ENCODE measurements at regions not wholly inside any gene's neighbourhood (a gene's known extent, or its start where the extent isn't known, plus 50 kb on each side); places are given as distances from the start of the nearest gene placed in this dataset.

- TF ChIP-seq, protein P1, sequence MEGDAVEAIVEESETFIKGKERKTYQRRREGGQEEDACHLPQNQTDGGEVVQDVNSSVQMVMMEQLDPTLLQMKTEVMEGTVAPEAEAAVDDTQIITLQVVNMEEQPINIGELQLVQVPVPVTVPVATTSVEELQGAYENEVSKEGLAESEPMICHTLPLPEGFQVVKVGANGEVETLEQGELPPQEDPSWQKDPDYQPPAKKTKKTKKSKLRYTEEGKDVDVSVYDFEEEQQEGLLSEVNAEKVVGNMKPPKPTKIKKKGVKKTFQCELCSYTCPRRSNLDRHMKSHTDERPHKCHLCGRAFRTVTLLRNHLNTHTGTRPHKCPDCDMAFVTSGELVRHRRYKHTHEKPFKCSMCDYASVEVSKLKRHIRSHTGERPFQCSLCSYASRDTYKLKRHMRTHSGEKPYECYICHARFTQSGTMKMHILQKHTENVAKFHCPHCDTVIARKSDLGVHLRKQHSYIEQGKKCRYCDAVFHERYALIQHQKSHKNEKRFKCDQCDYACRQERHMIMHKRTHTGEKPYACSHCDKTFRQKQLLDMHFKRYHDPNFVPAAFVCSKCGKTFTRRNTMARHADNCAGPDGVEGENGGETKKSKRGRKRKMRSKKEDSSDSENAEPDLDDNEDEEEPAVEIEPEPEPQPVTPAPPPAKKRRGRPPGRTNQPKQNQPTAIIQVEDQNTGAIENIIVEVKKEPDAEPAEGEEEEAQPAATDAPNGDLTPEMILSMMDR (conservative IDR thresholded peaks at IDR 0.05): no peak
- H3K27ac ChIP-seq: no peak overlapping the region
These were observed 325.2 kb downstream of the NR2F1-AS1 start for GRCh38 chr5:93255796-93256195.

- no peak overlapping the region for H3K27ac ChIP-seq
- TF ChIP-seq, protein P1 (conservative IDR thresholded peaks at IDR 0.05): peak; percentile 41
These were observed 328.9 kb downstream of the NR2F1-AS1 start for GRCh38 chr5:93252165-93252564.

DNA sequence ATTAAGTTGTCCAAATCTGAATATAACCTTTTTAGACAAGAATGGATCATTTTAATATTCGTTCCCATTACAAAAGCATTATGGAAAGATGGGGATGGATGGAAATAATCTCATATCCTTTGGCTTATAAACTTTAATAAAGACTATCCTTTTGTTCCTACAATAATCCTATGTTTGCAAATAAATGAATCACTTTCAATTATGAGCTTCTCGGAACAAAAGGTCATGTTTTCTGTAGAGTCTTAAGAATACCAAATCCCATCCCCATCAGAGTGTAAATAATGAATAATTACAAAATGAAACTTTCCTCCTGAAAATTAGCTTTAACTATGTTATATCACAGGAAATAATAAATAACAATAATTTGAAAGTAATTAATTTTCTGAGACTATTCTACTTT lies 329.7 kb downstream of the NR2F1-AS1 start:
- TF ChIP-seq, protein P1 (conservative IDR thresholded peaks at IDR 0.05): no peak
- H3K27ac ChIP-seq: no peak overlapping the region

DNA sequence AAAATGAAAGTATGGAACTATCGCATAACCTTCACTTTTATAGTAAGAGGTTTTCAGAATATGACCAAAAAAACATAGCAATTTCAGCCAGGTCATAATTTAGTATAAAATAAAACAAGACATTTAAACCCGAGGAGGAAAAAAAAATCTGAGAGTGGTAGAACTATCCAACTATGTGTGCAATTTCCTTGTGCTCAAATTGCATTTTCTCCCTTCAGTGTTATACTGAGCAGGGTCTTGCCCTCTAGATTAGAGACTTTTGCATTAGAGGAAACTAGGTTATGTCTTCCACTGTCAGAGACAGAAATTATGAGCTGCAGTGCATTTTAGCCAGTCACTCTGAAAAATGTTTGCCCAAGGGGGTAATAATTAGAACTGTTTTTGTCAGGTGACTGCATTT lies 330.6 kb downstream of the NR2F1-AS1 start:
- no peak overlapping the region for H3K27ac ChIP-seq

DNA sequence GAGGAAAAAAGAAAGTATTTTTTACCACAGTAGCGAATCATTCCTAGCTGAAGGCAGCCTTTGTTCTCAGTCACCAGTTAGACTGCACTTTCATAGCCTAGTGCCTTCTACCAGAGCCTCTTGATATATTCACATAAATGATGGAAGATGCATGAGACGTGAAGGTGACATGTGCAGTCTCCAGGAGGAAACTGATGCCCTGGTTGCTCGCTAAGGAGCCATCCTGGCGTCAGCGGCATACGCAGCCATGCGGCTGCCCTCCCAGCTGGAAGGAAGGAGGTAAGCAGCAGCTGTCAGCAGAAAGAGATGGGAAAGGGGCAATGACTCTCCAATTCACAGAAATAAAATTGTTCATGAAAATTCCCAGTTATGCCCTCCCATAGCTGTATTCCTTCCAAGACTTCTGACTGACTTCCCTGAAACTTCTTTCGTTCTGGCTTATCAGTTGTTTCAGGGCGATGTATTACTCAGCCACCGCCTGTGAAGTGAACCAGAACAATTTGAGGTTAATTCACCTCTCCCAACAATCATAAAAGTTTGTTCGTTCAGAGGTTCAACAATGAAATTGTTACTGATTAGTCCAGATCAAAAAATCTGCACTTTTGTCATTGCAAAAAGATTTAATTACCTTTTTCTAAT lies 331.2 kb downstream of the NR2F1-AS1 start:
- TF ChIP-seq, protein P1 (conservative IDR thresholded peaks at IDR 0.05): no peak
- no peak overlapping the region for H3K27ac ChIP-seq

More for the DNA sequence above, 330.6 kb downstream of the NR2F1-AS1 start:
- TF ChIP-seq, protein P1 (conservative IDR thresholded peaks at IDR 0.05): no peak

GRCh38 chr5:93247105-93247504 lies 333.9 kb downstream of the NR2F1-AS1 start:
- no peak overlapping the region for H3K27ac ChIP-seq
- TF ChIP-seq, protein P1 (conservative IDR thresholded peaks at IDR 0.05): no peak

- TF ChIP-seq, protein P1 (conservative IDR thresholded peaks at IDR 0.05): no peak
- no peak overlapping the region; the same call in 1 of the 2 replicates for H3K27ac ChIP-seq
These were observed 334.7 kb downstream of the NR2F1-AS1 start for GRCh38 chr5:93246090-93246855.
